KG1 (cell line): ENCODE measurements at regions not wholly inside any gene's neighbourhood (a gene's known extent, or its start where the extent isn't known, plus 50 kb on each side); places are given as distances from the start of the nearest gene placed in this dataset.

ENCODE experiments used
- DNase-seq: peaks from one replicate; lab custom pipeline; 2025; lab: John Stamatoyannopoulos, UW

DNA sequence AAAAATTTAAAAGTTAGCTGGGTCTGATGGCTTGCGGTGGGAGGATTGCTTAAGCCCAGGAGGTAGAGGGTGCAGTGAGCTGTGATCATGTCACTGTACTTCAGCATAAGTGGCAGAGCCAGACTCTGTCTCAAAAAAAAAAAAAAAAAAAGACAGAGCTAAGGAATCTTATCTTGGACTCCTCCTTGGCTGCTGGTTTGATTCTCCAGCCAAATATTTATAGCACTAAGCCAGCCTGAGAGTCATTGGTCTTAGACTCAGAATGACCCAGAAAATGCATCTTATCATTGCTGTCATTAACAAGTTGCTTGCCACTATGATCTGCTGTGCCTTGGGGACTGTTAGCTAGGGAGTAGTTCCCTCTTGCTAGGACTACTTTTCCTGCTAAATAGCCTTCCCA is 164.7 kb downstream of the GNAT3 start:
- DNase-seq, result no peak

DNA sequence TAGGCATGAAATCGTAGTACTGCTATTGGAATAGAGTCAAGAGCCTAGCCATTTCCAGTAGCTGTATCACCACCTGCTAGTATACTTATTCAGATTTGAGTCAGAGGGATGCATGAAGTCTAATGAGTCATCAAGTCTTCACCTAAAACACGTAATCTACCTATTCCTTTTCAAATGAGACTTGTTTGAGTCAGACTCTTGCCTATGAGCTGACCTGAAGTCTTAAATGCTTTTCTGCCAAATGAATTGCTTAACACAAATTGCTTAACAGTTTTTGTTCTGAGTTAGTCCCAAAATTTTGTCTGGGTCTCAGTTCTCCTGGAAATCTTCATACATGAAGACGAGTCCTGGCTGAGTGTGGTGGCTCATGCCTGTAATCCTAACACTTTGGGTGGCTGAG is 165.2 kb downstream of the GNAT3 start:
- no peak for DNase-seq

DNA sequence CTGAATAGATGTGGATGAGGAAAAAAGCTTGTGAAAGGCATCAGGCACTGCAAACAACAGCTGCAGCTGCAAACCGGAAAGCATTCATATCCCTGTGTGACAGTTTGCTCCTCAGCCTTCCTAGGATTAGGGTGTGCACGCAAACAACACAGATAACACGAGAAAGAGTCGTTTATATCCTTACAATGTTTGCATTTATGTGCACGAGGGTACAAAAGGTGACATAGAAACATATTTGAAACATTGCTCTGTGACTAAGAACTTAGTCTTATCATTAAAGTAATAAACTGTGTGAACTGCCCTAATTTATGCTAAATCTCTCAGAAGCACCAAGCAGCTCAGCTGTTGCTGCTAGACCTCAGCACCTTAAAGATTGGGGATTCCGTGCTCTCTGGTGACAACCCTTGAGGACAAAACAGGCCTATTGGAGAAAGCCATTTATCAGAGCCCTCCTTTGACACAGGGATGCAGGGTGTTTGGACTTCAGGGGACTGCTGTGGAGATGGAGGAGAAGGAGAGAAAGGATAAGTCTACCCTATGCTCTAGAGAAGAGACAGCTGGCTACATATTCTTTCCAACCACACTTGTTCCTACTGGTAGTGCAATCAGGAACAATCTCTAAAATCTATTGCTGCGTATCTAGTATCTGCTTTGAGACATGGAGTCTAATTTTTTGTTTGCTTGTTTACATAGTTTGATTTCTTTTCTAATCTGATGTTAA is 176.2 kb downstream of the GNAT3 start:
- no peak for DNase-seq

DNA sequence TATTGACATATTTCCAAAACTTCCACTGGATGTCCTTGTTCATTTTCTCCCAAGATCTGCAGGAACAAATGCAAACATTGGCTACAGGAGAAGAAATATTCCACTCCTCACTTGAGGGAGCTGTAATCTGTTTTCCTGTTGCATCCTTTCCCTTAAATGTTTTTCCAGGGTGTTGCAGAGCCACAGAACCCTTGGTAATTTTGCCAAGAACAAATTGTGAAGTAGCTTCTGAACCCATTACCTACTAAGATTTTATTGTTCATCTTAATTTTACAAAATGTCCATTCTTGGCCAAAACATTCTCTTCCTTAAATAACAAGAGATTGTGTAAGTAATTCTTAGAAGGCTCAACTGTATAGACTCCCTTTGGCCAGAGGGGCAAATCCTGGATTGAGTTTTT is 177.0 kb downstream of the GNAT3 start:
- no peak for DNase-seq

DNA sequence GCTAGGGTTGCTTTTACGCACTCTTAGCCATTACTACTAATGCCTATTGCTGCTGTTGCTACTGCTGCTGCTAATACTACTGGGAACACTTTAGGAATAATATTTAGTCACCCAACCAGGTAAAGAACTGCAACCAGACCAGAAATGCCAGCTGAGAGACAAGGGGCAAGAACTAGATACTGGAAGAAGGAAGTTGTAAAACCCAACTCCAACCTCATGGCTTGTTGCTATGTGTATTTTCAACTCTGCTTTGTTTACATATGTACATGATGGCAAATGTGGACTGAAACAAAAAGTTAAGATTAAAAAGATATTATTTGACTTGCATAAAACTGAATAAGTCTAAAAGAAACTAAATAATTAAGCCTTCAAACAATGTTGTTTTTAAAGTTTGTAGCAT is 177.7 kb downstream of the GNAT3 start:
- DNase-seq, result no peak

DNA sequence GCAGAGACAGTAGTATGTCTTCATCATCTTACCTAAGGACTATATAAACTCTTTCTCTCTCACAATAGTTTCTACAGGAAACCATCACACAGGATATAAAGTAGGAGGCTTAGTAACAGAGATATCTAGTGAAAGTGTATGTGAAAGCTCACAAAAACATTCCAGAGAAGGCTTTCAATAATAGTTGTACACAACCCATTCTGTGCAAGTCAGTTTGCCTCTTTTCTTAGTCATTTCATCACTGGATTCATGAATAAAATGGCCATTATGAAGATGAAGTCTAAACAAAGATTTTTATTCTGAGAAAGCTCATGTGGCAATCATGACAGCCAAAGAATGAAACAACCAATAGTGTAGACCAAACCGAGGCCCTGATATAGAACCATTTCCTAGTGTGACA is 178.8 kb downstream of the GNAT3 start:
- no peak for DNase-seq

DNA sequence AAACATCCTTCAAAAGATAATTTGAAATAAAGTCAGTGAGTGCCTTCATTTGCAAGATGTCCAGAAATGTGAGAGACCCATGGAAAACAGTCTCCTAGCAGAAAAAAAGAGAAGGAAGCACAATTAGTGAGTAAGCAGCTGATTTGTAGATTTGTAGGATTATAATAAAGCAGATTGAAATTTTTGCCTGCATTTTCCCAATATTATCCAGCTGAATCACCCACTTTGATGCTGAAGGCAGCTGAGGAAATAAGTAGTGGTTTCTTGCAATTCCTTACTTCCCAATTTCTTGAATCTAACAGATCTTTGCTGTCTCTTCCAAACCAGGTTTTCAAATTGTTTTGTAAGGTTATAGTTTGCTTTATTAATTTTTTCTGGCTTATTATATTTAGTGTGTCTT is 181.4 kb downstream of the GNAT3 start:
- DNase-seq, result no peak

DNA sequence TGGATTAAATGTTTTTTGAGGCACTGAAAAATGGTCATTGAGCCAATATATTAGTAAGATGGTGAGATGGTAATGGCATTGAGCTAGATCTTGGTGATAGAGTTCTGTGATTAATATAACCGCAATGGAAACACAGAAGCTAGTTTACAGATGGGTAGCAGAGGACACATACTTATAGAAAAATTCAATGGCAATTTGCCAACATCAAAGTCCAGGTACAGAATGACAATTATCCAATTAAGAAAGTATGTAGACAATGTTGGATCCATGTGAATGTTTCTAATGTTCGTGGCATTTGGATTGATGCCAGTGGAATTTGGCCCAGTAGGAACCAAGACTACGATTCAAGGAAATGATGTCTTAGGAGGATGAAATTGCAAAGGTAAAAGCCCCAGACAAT is 187.8 kb downstream of the GNAT3 start:
- DNase-seq, result no peak

DNA sequence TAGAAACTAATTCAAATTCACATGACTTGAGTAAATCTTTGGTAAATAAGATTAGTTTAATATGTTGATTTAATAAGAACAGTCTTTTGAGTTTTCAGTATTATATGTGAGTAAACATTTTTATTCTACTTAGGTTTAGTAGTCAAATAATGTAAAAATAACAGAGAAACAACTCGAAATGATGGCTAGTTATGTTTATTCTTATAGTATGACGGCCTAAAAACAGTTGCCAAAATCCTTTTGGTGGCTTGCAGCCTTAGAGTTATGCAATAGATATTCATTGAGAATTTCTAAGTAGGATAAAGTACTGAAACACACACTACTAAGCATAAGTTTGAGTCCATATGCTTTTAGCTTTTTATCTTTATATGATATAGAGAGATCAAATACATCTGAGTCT is 184.8 kb downstream of the GNAI1 start:
- DNase-seq, result no peak

DNA sequence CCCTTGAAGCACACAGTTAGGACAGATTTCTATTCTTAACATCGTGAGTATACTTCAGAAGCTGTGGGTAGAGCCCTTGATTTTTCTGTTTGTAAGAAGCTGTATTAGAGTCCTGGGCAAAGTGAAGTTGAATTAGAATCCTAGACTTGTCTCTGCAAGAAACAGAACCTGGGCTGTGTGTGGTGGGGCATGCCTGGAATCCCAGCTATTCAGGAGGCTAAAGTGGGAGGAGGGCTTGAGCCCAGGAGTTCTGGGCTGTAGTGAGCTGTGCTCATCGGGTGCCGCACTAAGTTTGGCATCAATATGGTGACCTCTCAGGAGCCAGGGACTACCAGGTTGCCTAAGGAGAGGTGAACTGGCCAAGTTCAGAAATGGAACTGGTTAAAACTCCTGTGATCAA is 183.4 kb downstream of the GNAI1 start:
- DNase-seq, result no peak

DNA sequence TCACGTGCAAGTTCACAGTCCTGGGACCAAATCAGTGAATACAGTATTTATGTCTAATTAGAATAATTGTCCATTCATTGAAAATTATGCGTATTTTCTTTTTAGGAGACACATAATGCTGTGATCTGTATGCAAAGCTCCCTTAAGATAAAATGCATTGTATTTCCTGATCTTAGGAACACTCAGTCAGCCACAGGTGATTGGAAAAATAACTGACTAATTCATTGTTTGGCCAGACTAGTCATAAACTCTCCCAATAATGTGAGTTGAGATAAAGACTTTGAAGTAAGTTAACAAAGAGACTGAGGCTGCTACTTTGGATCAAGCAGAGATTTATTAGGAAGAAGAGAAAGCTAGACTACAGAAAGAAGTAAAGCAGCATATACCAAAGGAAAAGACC is 182.2 kb downstream of the GNAI1 start:
- no peak for DNase-seq

DNA sequence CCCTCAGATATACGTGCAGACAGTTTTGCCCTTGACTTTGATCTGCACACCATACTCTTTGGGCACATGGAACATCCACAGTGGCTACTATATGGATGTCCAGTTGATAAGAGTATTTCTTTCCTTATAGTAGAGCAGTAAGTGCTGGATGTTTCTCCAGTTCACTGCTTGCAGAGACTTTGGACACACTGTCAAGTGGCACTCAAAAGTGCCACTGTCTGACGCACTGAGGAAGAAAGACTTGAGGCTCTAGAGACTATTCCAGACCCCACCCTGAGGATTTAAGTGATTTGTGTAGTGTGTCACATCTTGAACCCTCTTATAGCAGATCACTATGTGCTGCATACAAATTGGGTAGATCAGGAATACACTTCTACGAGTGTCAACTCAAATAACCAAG is 179.1 kb downstream of the GNAI1 start:
- no peak for DNase-seq

DNA sequence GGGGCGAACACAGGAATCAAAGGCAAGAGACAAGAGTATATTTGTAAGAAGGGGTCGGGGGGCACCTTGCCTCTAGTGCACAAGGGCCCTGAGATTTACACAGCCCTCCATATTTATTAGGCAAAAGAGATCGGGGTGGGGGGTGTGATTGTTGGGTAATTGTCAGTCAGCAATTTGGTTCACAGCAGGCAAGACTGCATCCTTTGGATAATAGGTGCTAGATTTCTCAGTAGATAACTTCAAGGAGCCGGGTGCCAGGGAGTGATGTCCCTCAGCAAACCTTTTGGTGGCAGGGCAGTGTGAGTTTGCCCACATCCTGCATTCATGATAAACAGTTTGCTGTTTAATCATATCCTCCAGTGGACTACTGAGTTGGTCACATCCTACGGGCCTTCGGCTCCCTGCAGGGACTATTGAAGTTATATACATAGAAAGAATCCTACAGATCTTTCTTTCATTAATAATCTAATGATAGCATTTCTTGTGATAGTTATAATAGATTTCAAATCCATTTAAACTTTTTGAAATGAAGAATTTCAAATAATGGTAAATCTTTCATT is 178.5 kb downstream of the GNAI1 start:
- DNase-seq, result no peak

DNA sequence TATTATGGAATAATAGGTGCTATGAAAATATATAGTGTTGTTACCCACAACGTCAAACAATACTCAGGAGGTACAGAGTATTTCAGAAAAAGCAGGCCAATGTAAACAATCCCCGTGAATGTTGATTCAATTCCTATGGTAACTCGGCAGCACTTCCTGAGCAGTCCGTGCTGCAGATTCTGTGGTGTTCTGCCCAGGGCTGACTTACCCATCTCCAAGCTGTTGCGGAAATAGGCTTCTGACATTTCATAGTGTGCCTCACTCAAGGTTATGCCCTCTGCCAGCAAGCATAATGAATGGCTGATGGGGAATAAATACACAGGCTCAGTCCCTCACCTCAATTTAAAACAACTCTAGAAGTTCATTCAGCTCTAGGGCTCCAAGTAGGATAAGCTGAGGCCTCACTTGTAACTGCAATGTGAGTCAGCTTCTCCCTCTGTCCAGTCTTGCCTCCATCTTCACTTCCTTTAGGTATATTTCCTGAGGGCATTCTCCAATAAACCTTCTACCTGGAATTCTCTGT is 177.6 kb downstream of the GNAI1 start:
- no peak for DNase-seq

DNA sequence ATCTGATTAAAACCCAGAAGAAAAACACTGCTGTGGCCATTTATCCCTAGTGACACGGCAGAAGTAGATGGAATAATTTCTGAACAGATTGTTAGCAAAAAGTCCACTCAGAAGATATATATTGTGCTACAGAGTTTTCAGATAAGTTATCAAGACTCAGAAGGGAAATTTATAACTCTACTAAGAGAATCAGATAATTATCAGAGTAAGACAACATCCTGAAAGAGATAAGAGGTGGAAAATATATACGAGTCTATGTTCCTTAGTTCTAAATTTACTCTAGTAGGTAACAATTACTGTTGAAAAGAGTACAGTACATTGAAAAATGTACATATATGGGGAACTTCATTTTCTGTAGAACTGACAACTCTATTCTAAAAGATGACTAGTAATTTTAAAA is 176.7 kb downstream of the GNAI1 start:
- no peak for DNase-seq

DNA sequence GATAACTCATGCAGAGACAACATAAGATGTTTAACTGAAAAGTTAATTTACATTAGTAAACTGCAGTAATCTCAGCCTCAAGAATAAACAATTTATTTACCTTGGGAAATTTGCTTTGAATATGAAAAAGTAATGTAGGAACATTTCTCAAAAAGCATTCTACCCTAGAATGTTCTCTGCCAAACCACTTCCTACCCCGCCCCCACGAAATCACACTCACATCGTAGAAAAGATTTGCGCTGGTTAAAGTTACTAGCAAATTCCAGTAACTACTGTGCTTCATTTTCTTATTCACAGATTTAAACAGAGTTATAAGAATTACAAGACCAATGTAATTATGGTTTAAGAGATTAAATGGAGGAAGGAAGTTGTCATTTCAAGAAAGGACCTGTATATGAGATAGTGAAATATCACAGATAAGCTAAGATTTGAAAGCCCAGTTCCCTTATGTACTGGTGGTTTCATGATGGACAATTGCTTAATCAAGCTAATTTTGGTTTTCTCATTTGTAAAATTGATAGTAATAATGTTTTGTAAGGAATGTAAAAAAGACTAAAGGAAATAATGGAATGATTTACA is 175.4 kb downstream of the GNAI1 start:
- DNase-seq, result no peak

DNA sequence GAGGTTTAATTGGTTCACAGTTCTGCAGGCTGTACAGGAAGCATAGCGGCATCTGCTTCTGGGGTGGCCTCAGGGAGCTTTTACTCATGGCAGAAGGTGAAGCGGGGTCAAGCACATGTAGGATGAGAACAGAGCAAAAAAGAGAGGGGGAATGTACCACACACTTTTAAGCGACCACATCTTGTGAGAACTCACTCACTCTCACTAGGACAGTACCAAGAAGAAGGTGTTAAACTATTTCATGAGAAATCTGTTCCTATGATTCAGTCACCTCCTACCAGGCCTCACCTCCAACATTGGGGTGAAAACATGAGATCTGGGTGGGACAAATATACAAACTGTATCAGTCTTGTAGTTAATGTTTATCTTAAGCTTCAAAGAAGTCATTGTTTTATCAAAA is 174.7 kb downstream of the GNAI1 start:
- no peak for DNase-seq

DNA sequence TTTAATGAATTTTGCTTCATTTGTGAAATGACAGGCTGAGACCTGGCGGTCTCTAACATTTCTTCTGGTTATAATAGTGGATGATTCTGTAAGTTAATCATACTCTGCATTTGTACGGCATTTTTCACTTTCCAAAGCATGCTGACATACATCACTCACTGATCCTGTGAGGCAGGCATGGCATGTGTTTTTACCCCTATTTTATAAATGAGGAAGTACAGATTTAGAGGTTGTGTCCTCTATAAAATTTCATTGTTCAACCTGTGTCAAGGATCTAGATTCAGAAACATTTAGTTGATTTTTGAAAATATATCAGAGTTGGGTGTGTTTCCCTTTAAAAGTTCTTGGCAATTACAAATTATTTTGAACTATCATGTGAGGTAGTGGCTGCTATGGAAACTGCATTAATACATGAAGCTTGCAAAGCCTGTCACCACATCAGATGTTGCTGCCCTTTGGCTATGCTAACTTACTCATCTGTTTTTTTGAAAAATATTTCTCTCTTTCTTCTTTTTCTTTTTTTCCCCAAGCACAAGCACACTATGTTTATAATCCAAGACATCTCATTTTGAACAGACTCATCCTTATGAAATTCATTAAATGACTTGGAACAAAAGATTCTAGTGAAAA is 172.7 kb downstream of the GNAI1 start:
- no peak for DNase-seq

DNA sequence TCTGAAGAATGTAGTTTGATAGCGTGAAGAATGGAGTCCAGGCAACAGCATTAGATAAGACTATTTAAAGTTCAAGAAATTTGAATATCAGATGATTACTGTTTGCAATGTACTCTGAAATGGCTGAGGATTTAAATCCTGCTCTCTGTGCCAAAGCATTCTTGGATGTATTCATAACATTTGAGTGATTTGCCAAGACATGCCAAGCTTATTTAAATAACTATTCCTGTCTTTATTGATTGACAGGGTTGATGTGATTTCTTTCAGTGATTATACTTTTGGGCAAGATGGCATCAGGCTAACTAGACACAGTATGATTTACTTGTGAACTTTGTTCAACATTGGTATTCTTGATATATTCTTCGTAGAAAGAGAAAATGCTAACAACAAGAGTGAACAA is 168.7 kb downstream of the GNAI1 start:
- no peak for DNase-seq

DNA sequence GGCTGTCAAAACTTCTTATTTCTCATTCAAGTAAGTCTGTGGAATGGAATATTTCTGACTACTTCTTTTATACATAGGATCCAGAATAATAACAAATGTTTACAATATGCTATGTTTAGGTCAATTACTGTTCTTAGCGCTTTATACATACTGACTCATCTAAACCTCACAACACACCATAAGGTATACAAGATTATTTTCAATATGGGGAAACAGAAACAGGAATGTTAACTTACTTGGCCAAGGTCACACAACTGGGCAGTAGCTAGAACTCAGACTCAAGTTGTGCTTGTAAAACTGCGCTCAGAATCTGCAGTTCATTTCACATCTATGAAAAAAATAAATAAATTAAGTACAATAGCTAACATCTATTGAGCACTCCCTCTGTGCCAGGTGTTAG is 168.0 kb downstream of the GNAI1 start:
- no peak for DNase-seq

DNA sequence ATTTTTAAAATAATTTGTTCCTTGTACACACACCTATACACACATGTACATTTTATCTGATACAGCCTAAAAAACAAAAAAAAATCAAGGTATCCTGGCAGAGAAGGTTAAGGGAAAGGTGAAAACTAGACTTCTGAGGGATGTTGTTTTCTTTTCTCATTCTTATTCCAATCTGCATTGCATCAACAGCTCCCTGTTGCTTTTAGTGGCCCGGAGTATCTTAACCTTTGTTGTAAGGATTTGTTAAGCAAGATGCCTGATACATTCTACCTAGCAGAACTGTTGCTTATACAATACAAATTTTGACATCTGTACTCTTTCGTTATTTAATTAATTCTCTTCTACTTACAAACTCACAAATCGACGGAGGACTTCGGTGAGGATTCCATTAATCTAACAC is 167.4 kb downstream of the GNAI1 start:
- no peak for DNase-seq

DNA sequence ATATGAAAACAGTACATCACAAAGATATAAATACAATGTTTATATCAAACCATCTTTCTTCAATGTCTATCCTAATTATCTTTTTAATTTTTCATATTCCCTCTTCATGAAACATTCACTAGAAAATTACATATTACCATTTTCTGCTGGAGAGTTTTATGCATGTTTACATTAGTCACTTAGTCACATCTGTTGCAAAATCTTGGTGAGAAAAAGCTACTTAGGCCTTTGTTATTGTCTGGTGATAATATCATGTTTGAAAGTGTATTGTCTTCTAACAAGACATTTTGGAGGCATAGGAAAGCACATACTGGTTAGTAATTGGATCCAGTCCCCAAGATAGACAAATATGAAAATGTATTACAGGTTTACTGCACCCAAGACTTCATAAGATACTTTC is 163.6 kb downstream of the GNAI1 start:
- no peak for DNase-seq

DNA sequence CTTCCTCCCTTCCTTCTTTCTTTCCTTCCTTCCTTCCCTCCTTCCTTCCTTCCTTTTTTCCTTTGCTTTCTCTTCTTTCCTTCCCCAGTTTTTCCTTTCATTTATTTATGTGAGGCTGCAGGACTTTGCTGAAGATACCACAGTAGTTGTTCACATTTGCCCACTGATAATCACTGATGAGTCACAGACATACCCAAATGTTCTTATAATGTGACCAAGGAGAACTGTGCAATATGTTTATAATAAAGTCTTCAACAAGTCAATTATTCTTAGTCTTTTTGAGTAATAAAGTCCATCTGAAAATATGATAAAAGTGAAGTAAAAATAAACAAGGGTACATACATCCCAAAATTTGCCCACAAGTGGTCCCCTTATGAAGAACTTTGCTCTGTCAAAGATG is 159.7 kb downstream of the GNAI1 start:
- no peak for DNase-seq
